ENCODE measurements at regions not wholly inside any gene's neighbourhood (a gene's known extent, or its start where the extent isn't known, plus 50 kb on each side); places are given as distances from the start of the nearest gene placed in this dataset.

DNA sequence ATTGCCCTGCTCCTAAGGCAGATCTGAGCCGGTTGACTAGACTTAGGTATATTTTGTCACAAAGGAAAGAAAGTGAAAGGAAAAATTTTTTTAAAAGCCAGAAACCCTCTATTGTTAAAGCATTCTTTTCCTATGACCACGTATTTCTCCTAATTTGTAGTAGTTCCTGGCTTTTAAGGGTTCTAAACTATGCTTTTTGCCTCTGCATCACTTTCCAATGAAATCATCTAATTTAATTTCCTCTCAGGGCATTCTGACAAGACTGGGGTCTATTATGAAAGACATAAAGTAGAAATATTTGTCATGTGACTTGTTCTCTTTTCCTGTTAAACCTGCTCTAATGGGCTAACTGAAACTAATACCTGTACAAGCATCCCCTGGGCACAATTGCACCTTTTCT lies 233.0 kb upstream of the PRR20A start:
- Histone ChIP-seq H3K36me3 (no peaks in the 10 kb centered on the region), H3K9me3 (ENCODE audit: severe bottlenecking) (no peaks in the 10 kb centered on the region), H3K27ac (no peak overlapping the region), H3K4me3 (ENCODE audit: low read depth, low read length) (no peak overlapping the region), H3K27me3 (ENCODE audit: insufficient read depth, low read depth, severe bottlenecking) (no peaks in the 10 kb centered on the region)
- DNase-seq: no peak
- TF ChIP-seq, protein P1, sequence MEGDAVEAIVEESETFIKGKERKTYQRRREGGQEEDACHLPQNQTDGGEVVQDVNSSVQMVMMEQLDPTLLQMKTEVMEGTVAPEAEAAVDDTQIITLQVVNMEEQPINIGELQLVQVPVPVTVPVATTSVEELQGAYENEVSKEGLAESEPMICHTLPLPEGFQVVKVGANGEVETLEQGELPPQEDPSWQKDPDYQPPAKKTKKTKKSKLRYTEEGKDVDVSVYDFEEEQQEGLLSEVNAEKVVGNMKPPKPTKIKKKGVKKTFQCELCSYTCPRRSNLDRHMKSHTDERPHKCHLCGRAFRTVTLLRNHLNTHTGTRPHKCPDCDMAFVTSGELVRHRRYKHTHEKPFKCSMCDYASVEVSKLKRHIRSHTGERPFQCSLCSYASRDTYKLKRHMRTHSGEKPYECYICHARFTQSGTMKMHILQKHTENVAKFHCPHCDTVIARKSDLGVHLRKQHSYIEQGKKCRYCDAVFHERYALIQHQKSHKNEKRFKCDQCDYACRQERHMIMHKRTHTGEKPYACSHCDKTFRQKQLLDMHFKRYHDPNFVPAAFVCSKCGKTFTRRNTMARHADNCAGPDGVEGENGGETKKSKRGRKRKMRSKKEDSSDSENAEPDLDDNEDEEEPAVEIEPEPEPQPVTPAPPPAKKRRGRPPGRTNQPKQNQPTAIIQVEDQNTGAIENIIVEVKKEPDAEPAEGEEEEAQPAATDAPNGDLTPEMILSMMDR (IDR thresholded peaks at IDR 0.05; ENCODE audit: low read depth, low read length): no peak

- no peak for DNase-seq
- no peak overlapping the region for H3K27ac ChIP-seq
- TF ChIP-seq, protein P1 (IDR thresholded peaks at IDR 0.05; ENCODE audit: low read depth, low read length): no peak
- no peaks in the 10 kb centered on the region for H3K9me3 ChIP-seq (ENCODE audit: severe bottlenecking)
- H3K36me3 ChIP-seq: no peaks in the 10 kb centered on the region
- no peaks in the 10 kb centered on the region for H3K27me3 ChIP-seq (ENCODE audit: insufficient read depth, low read depth, severe bottlenecking)
- H3K4me3 ChIP-seq (ENCODE audit: low read depth, low read length): no peak overlapping the region
Observed at GRCh38 chr13:56909896-56910600, 230.7 kb upstream of the PRR20A start.

GRCh38 chr13:56917966-56918365 lies 222.8 kb upstream of the PRR20A start:
- DNase-seq: no peak
- no peaks in the 10 kb centered on the region for H3K27me3 ChIP-seq (ENCODE audit: insufficient read depth, low read depth, severe bottlenecking)
- H3K4me3 ChIP-seq (ENCODE audit: low read depth, low read length): no peak overlapping the region
- TF ChIP-seq, protein P1 (IDR thresholded peaks at IDR 0.05; ENCODE audit: low read depth, low read length): no peak
- no peaks in the 10 kb centered on the region for H3K9me3 ChIP-seq (ENCODE audit: severe bottlenecking)
- no peak overlapping the region for H3K27ac ChIP-seq
- no peaks in the 10 kb centered on the region for H3K36me3 ChIP-seq

DNA sequence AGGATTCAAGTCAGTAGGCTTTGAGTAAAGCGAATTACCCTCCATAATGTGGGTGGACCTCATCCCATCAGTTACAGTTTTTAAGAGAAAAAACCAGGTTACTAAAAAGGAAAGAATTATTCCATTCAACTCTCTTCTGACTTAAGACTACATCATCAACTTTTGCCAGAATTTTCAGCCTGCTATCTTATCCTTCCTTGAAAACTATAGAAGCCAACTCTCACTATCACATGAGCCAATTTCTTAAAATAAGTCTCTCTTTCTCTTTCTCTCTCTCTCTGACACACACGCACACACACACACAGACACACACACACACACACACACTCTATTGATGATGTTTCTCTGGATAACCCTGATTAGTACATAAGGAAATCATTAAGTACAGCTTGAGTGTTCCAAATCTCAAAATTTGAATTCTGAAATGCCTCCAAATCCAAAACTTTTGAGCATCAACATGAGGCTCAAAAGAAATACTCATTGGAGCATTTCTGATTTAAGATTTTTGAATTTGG lies 217.0 kb upstream of the PRR20A start:
- no peaks in the 10 kb centered on the region for H3K9me3 ChIP-seq (ENCODE audit: severe bottlenecking)
- no peak overlapping the region for H3K4me3 ChIP-seq (ENCODE audit: low read depth, low read length)

GRCh38 chr13:56924401-56924800 lies 216.3 kb upstream of the PRR20A start:
- DNase-seq: no peak

More for the DNA sequence above, 217.0 kb upstream of the PRR20A start:
- no peaks in the 10 kb centered on the region for H3K27me3 ChIP-seq (ENCODE audit: insufficient read depth, low read depth, severe bottlenecking)
- no peak for DNase-seq
- TF ChIP-seq, protein P1 (IDR thresholded peaks at IDR 0.05; ENCODE audit: low read depth, low read length): no peak
- no peaks in the 10 kb centered on the region for H3K36me3 ChIP-seq
- no peak overlapping the region for H3K27ac ChIP-seq

More at GRCh38 chr13:56924401-56924800, 216.3 kb upstream of the PRR20A start:
- Histone ChIP-seq H3K36me3 (no peaks in the 10 kb centered on the region), H3K27ac (no peak overlapping the region), H3K9me3 (ENCODE audit: severe bottlenecking) (no peaks in the 10 kb centered on the region), H3K4me3 (ENCODE audit: low read depth, low read length) (no peak overlapping the region), H3K27me3 (ENCODE audit: insufficient read depth, low read depth, severe bottlenecking) (no peaks in the 10 kb centered on the region)
- TF ChIP-seq, protein P1 (IDR thresholded peaks at IDR 0.05; ENCODE audit: low read depth, low read length): no peak
